Brain microvascular endothelial cell (primary cell): ENCODE measurements at regions not wholly inside any gene's neighbourhood (a gene's known extent, or its start where the extent isn't known, plus 50 kb on each side); places are given as distances from the start of the nearest gene placed in this dataset.

ENCODE experiments used
- DNase-seq: peaks from one replicate; pipeline ENCODE4 v3.0.0-alpha.2; 2020
- H3K27ac ChIP-seq: fragments of 250-450 bp; sonication (Bioruptor Pico); 2 replicates; pipeline ENCODE4 v1.5.1; 2020; ENCODE audit warnings: mild to moderate bottlenecking, moderate library complexity
- H3K27me3 ChIP-seq: fragments of 250-450 bp; sonication (Bioruptor Pico); replicated peaks from 2 replicates; pipeline ENCODE4 v1.5.1; 2020; ENCODE audit warnings: mild to moderate bottlenecking
- H3K36me3 ChIP-seq: fragments of 250-450 bp; sonication (Bioruptor Pico); replicated peaks from 2 replicates; pipeline ENCODE4 v1.5.1; 2020; ENCODE audit warnings: mild to moderate bottlenecking
- H3K4me3 ChIP-seq: 2 replicates; pipeline ENCODE4 v1.5.1; 2011; ENCODE audit warnings: low read depth, mild to moderate bottlenecking, control low read depth, low read length, moderate library complexity
- CTCF ChIP-seq: IDR thresholded peaks from 2 replicates; pipeline ENCODE4 v1.5.1; 2011; ENCODE audit warnings: low read depth, mild to moderate bottlenecking, moderate library complexity, low read length, control low read depth, inconsistent platforms; ENCODE audit errors: missing control alignments
- in situ Hi-C: cut with HindIII; loops from 2 replicates; pipeline ENCODE4 v1.10.0; 2017; ENCODE audit warnings: low sequenced_read_pairs, low pct_ligation_motif_present

DNA sequence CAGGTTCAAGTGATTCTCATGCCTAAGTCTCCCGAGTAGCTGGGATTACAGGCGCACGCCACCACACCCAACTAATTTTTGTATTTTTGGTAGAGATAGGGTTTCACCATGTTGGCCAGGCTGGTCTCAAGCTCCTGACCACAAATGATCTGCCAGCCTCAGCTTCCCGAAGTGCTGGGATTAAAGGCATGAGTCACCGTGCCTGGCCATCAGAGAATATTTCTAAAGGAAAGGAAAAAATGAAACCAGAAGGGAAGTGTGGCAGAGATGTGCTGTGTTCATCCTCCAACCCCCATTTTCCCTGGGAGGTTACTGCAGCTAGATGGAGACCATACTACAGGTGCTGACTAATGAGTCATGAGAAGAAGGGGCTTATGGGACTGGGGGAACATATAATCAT lies 964.1 kb downstream of the TTLL7 start:
- no peak for TF ChIP-seq CTCF
- Histone ChIP-seq H3K36me3 (no peaks in the 10 kb centered on the region), H3K27ac (no peak overlapping the region), H3K27me3 (no peaks in the 10 kb centered on the region), H3K4me3 (no peak overlapping the region)
- in situ Hi-C loops, result no loop called here
- peak; percentile 15 for DNase-seq

- DNase-seq, result peak; percentile 36
- no peak overlapping the region for H3K4me3 ChIP-seq
- no peak overlapping the region for H3K27ac ChIP-seq
- TF ChIP-seq CTCF, result no peak
- in situ Hi-C loops, result no loop called here
- H3K27me3 ChIP-seq, result no peaks in the 10 kb centered on the region
- no peaks in the 10 kb centered on the region for H3K36me3 ChIP-seq
Measured at GRCh38 chr1:83033682-83034081, 965.2 kb downstream of the TTLL7 start.

DNA sequence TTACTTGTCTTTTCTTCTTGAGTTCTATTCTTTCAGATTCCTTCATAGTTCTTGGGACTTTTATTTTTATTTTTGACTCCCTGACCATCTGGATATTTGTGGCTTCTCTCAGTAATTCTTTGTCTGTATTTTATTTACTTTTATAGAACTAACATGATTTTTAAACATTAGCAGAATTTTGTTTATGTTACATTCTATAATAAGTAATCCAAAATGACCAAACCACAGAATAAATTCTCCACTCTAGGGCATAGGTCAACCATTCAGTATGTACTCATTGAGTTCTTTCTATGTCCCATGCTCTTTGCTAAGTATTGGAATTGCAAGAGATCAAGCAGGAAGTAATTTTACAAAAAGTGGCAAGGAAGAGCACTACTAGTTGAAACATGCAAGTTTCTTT lies 969.0 kb downstream of the TTLL7 start:
- Histone ChIP-seq H3K27me3 (no peaks in the 10 kb centered on the region), H3K27ac (no peak overlapping the region), H3K4me3 (no peak overlapping the region), H3K36me3 (no peaks in the 10 kb centered on the region)
- no peak for TF ChIP-seq CTCF
- in situ Hi-C loops, result no loop called here
- no peak for DNase-seq

DNA sequence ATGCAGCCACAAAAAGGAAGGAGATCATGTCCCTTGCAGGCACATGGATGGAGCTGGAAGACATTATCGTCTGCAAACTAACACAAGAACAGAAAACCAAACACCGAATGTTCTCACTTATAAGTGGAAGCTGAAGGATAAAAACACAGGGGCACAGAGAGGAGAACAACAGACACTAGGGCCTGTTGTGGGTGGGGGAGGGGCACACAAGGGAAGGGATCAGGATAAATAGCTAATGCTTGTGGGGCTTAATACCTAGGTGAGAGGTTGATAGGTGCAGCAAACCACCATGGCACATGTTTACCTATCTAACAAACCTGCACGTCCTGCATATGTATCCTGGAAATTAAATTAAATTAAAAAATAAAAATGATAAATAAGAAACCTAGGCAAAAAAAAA lies 969.9 kb downstream of the TTLL7 start:
- no peak overlapping the region for H3K27ac ChIP-seq
- no peaks in the 10 kb centered on the region for H3K36me3 ChIP-seq
- DNase-seq, result no peak
- no peaks in the 10 kb centered on the region for H3K27me3 ChIP-seq
- in situ Hi-C loops, result no loop called here
- no peak overlapping the region for H3K4me3 ChIP-seq
- no peak for TF ChIP-seq CTCF

DNA sequence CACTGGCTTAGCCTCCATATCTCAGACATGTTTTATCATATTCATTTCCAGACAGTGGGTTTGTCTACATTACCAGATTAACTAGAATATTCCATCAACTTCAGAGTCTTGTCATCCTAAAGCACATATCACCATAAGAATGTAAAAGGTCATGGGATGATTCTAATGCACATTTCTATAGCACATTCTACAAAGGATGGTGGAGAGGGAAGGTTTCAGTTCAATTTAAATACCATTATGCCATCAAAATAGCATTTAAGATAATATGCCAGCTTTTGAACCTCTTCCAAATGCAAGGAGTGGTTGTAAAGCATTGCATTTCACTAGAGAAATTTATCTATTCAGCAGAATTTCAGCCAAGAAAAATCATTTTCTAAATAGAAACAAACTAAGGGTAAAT lies 970.5 kb downstream of the TTLL7 start:
- no peaks in the 10 kb centered on the region for H3K36me3 ChIP-seq
- no peak for TF ChIP-seq CTCF
- in situ Hi-C loops, result no loop called here

GRCh38 chr1:83027511-83027910 lies 971.4 kb downstream of the TTLL7 start:
- H3K27ac ChIP-seq, result no peak overlapping the region
- no peak overlapping the region for H3K4me3 ChIP-seq
- in situ Hi-C loops, result no loop called here
- no peak for DNase-seq
- no peaks in the 10 kb centered on the region for H3K27me3 ChIP-seq
- no peak for TF ChIP-seq CTCF
- no peaks in the 10 kb centered on the region for H3K36me3 ChIP-seq

More for the DNA sequence above, 970.5 kb downstream of the TTLL7 start:
- DNase-seq, result no peak
- Histone ChIP-seq H3K27ac (no peak overlapping the region), H3K4me3 (no peak overlapping the region), H3K27me3 (no peaks in the 10 kb centered on the region)
